H1 (cell line): ENCODE measurements at regions not wholly inside any gene's neighbourhood (a gene's known extent, or its start where the extent isn't known, plus 50 kb on each side); places are given as distances from the start of the nearest gene placed in this dataset.

Experiments
- CTCF ChIA-PET: fragments of 300-600 bp; sonication (Branson Sonifier 250); formaldehyde crosslinking; loops from one replicate; lab custom pipeline; 2021; ENCODE audit not compliant: partially characterized antibody; lab: Charles Lee
- POLR2A ChIA-PET: fragments of 300-600 bp; sonication (Branson Sonifier 250); formaldehyde crosslinking; loops from one replicate; lab custom pipeline; 2021; ENCODE audit warnings: inconsistent platforms; ENCODE audit not compliant: partially characterized antibody; lab: Charles Lee
- DNase-seq, 2 experiments: peaks; one replicate each; pipeline versions ENCODE4 v3.0.0 to v3.0.0-alpha.2; 2010 to 2022; ENCODE audit warnings: low spot score in 2 of 2, low read depth in 1 of 2, mixed read lengths in 1 of 2
- FAIRE-seq: peaks from 2 replicates; lab custom pipeline; 2011; peaks lifted over from hg19 to GRCh38; lab: Jason Lieb, UNC
- H2AFZ ChIP-seq: 2 replicates; pipeline ENCODE4 v1.8.1; 2012; ENCODE audit warnings: low read length, inconsistent platforms
- H2AK5ac ChIP-seq: 2 replicates; pipeline ENCODE4 v1.6.1; 2013; ENCODE audit warnings: low read depth, low read length
- H2BK120ac ChIP-seq: replicated peaks from 2 replicates; pipeline ENCODE3; 2013; ENCODE audit warnings: low read depth, low read length, inconsistent platforms
- H2BK12ac ChIP-seq: 2 replicates; pipeline ENCODE4 v1.6.1; 2013; ENCODE audit warnings: low read depth, low read length
- H2BK15ac ChIP-seq: 2 replicates; pipeline ENCODE4 v1.6.1; 2013; ENCODE audit warnings: low read length
- H2BK20ac ChIP-seq: 2 replicates; pipeline ENCODE4 v1.6.1; 2013; ENCODE audit warnings: low read length
- H2BK5ac ChIP-seq: 2 replicates; pipeline ENCODE4 v1.6.1; 2013; ENCODE audit warnings: low read depth, low read length
- H3K14ac ChIP-seq: 2 replicates; pipeline ENCODE4 v1.6.1; 2013; ENCODE audit warnings: inconsistent platforms; ENCODE audit not compliant: insufficient read length
- H3K18ac ChIP-seq: 2 replicates; pipeline ENCODE4 v1.6.1; 2013; ENCODE audit warnings: low read length; ENCODE audit errors: extremely low read depth
- H3K23ac ChIP-seq: 2 replicates; pipeline ENCODE4 v1.6.1; 2013; ENCODE audit warnings: inconsistent platforms; ENCODE audit not compliant: insufficient read length
- H3K23me2 ChIP-seq: 2 replicates; pipeline ENCODE4 v1.6.1; 2013; ENCODE audit warnings: low read depth, low read length
- H3K27ac ChIP-seq: 2 replicates; pipeline ENCODE4 v1.6.1; 2011; ENCODE audit warnings: low read depth, low read length, inconsistent platforms
- H3K27me3 ChIP-seq, 4 experiments: replicated peaks in 1 of 4; 1 replicate in 1 of 4; 2 replicates in 3 of 4; pipeline versions ENCODE4 v1.6.1 to v1.8.1; 2011 to 2013; ENCODE audit warnings: low read length in 3 of 4, mild to moderate bottlenecking in 3 of 4, inconsistent platforms in 2 of 4, mixed read lengths in 2 of 4, moderate library complexity in 1 of 4; ENCODE audit not compliant: control insufficient read depth in 3 of 4, insufficient read depth in 3 of 4; ENCODE audit errors: extremely low read depth in 1 of 4
- H3K36me3 ChIP-seq, 4 experiments: 2 replicates each; pipeline versions ENCODE4 v1.6.1 to v1.8.1; 2011 to 2013; ENCODE audit warnings: mild to moderate bottlenecking in 4 of 4, low read length in 3 of 4, moderate library complexity in 2 of 4, control low read depth in 1 of 4, inconsistent platforms in 1 of 4; ENCODE audit not compliant: insufficient read depth in 4 of 4, control insufficient read depth in 2 of 4
- H3K4ac ChIP-seq: replicated peaks from 2 replicates; pipeline ENCODE3; 2013; ENCODE audit warnings: low read length, low read depth, mixed read lengths, inconsistent platforms; ENCODE audit not compliant: insufficient read length
- H3K4me1 ChIP-seq, 4 experiments: replicated peaks in 1 of 4; 1 replicate in 1 of 4; 2 replicates in 3 of 4; pipeline versions ENCODE4 v1.6.1 to v1.8.1; 2011 to 2013; ENCODE audit warnings: low read length in 3 of 4, inconsistent platforms in 2 of 4, mixed read lengths in 1 of 4; ENCODE audit not compliant: insufficient read depth in 4 of 4, control insufficient read depth in 3 of 4
- H3K4me2 ChIP-seq, 2 experiments: 2 replicates each; pipeline versions ENCODE4 v1.6.1 to v1.8.1; 2011 to 2013; ENCODE audit warnings: low read depth in 2 of 2, low read length in 2 of 2, control low read depth in 1 of 2, inconsistent platforms in 1 of 2, mild to moderate bottlenecking in 1 of 2; ENCODE audit not compliant: insufficient read depth in 1 of 2
- H3K4me3 ChIP-seq, 4 experiments: fragments of 200-600, 300-600 bp in 1 of 4; sonication (generic), shearing (Covaris generic), sonication (Bioruptor Twin) in 1 of 4; 2 replicates each; pipeline versions ENCODE4 v1.5.1 to v1.8.1; 2011 to 2016; ENCODE audit warnings: low read length in 4 of 4, low read depth in 3 of 4, control low read depth in 2 of 4, inconsistent platforms in 2 of 4, mild to moderate bottlenecking in 2 of 4, mixed read lengths in 1 of 4, moderate library complexity in 1 of 4; ENCODE audit not compliant: insufficient read depth in 2 of 4; ENCODE audit errors: extremely low read depth in 1 of 4
- H3K56ac ChIP-seq: replicated peaks from 2 replicates; pipeline ENCODE3; 2013; ENCODE audit warnings: low read depth, mild to moderate bottlenecking, mixed read lengths, low read length, inconsistent platforms; ENCODE audit not compliant: insufficient read length
- H3K79me1 ChIP-seq: 2 replicates; pipeline ENCODE4 v1.6.1; 2013; ENCODE audit warnings: low read depth, low read length, control low read depth
- H3K79me2 ChIP-seq, 2 experiments: 2 replicates each; pipeline versions ENCODE4 v1.6.1 to v1.8.1; 2012 to 2013; ENCODE audit warnings: low read length in 2 of 2, mild to moderate bottlenecking in 2 of 2, inconsistent platforms in 1 of 2; ENCODE audit not compliant: insufficient read depth in 2 of 2, control insufficient read depth in 1 of 2
- H3K9ac ChIP-seq, 4 experiments: replicated peaks in 1 of 4; 1 replicate in 1 of 4; 2 replicates in 3 of 4; pipeline versions ENCODE4 v1.6.1 to v1.8.1; 2011 to 2013; ENCODE audit warnings: low read depth in 3 of 4, low read length in 3 of 4, control low read depth in 2 of 4, mild to moderate bottlenecking in 2 of 4, moderate library complexity in 2 of 4, inconsistent platforms in 1 of 4; ENCODE audit errors: extremely low read depth in 1 of 4
- H3K9me3 ChIP-seq, 2 experiments: 2 replicates each; pipeline versions ENCODE4 v1.6.1 to v1.8.1; 2012 to 2013; ENCODE audit warnings: mild to moderate bottlenecking in 2 of 2, moderate library complexity in 2 of 2, control low read depth in 1 of 2, inconsistent platforms in 1 of 2, low read depth in 1 of 2, low read length in 1 of 2, mixed read lengths in 1 of 2; ENCODE audit not compliant: insufficient read depth in 2 of 2
- H4K20me1 ChIP-seq, 2 experiments: replicated peaks in 1 of 2; 2 replicates each; pipeline versions ENCODE3 to v1.8.1; 2011 to 2013; ENCODE audit warnings: inconsistent platforms in 2 of 2, low read length in 2 of 2, mild to moderate bottlenecking in 1 of 2; ENCODE audit not compliant: insufficient read depth in 2 of 2, control insufficient read depth in 1 of 2
- H4K5ac ChIP-seq: 2 replicates; pipeline ENCODE4 v1.6.1; 2013; ENCODE audit warnings: low read length, low read depth, mixed read lengths, inconsistent platforms; ENCODE audit not compliant: insufficient read length
- H4K8ac ChIP-seq: 2 replicates; pipeline ENCODE4 v1.8.0; 2013; ENCODE audit warnings: mild to moderate bottlenecking, moderate library complexity, low read length, inconsistent platforms; ENCODE audit not compliant: insufficient read depth; ENCODE audit errors: extremely low read depth
- H4K91ac ChIP-seq: replicated peaks from 2 replicates; pipeline ENCODE3; 2013; ENCODE audit warnings: low read length, mixed read lengths, inconsistent platforms; ENCODE audit not compliant: insufficient read length
- CHD2 ChIP-seq: IDR thresholded peaks from 2 replicates; pipeline ENCODE4 v1.6.1; 2012; ENCODE audit warnings: low read length, improper control_type of control experiment
- JUN ChIP-seq: IDR thresholded peaks from 2 replicates; pipeline ENCODE4 v1.6.1; 2011; ENCODE audit warnings: low read depth, mild to moderate bottlenecking, improper control_type of control experiment, low read length
- RAD21 ChIP-seq, 2 experiments: IDR thresholded peaks in 1 of 2; conservative IDR thresholded peaks in 1 of 2; 2 replicates each; pipeline ENCODE4 v1.6.1; 2011; ENCODE audit warnings: low read depth in 2 of 2, low read length in 2 of 2, improper control_type of control experiment in 1 of 2, inconsistent platforms in 1 of 2, mild to moderate bottlenecking in 1 of 2, moderate library complexity in 1 of 2
- TCF12 ChIP-seq: IDR thresholded peaks from 2 replicates; pipeline ENCODE4 v1.6.1; 2011; ENCODE audit warnings: low read depth, mild to moderate bottlenecking, low read length
- YY1 ChIP-seq: IDR thresholded peaks from 2 replicates; pipeline ENCODE4 v1.6.1; 2011; ENCODE audit warnings: low read depth, mild to moderate bottlenecking, low read length
- ZNF274 ChIP-seq: IDR thresholded peaks from 2 replicates; pipeline ENCODE4 v1.7.0; 2012; ENCODE audit warnings: low read length, borderline replicate concordance; ENCODE audit errors: extremely low read depth
- WGBS, 2 experiments: shearing (Covaris generic) in 1 of 2; methylation state at CpG; one replicate each; pipeline versions ENCODE4 v1.1.6 to v1.1.7; 2013 to 2015; ENCODE audit warnings: low lambda C conversion rate in 2 of 2, mixed read lengths in 2 of 2, inconsistent platforms in 1 of 2, low coverage in 1 of 2, missing lambda C conversion rate in 1 of 2; ENCODE audit not compliant: insufficient replicate concordance in 2 of 2, insufficient coverage in 1 of 2, insufficient read length in 1 of 2; ENCODE audit errors: extremely low coverage in 1 of 2, missing lambda C conversion rate in 1 of 2; 5-methylcytosine and 5-hydroxymethylcytosine counted together
- TF ChIP-seq, protein P1 (sequence below): IDR thresholded peaks from 2 replicates; pipeline ENCODE4 v1.6.1; 2011; ENCODE audit warnings: low read depth, mild to moderate bottlenecking, low read length; ENCODE audit not compliant: insufficient read depth
- TF ChIP-seq, protein P2 (sequence below): IDR thresholded peaks from 2 replicates; pipeline ENCODE4 v1.6.1; 2012; ENCODE audit warnings: inconsistent platforms

DNA sequence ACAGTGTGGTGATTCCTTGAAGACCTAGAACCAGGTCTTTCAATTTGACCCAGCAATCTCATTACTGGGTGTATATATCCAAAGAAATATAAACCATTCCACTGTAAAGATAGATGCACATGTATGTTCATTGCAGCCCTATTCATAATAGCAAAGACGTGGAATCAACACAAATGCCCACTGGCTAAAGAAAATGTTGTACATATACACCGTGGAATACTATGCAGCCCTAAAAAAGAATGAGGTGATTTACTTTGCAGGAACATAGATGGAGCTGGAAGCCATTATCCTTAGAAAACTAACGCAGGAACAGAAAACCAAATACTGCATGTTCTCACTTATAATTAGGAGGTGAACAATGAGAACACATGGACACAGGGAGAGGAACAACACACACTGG lies 278.0 kb upstream of the KCND2 start:
- Histone ChIP-seq H3K36me3 (no peaks in the 10 kb centered on the region; a peak in 1 of 8 replicates), H3K18ac (no peak overlapping the region), H4K91ac (no peak overlapping the region), H3K4ac (no peak overlapping the region), H3K23ac (no peak overlapping the region), H2BK12ac (no peak overlapping the region), H3K23me2 (no peaks in the 10 kb centered on the region), H3K27ac (no peak overlapping the region), H4K20me1 (no peaks in the 10 kb centered on the region), H2AK5ac (no peak overlapping the region), H3K4me2 (no peak overlapping the region), H2BK15ac (no peak overlapping the region), H3K79me1 (no peaks in the 10 kb centered on the region), H4K5ac (no peak overlapping the region), H4K8ac (no peak overlapping the region), H3K4me1 (no peaks in the 10 kb centered on the region), H3K9ac (no peak overlapping the region), H2BK20ac (no peak overlapping the region), H3K27me3 (no peaks in the 10 kb centered on the region), H2BK5ac (no peak overlapping the region), H2AFZ (no peak overlapping the region), H3K4me3 (no peak overlapping the region), H3K79me2 (no peaks in the 10 kb centered on the region), H3K14ac (no peak overlapping the region), H3K56ac (no peak overlapping the region), H2BK120ac (no peak overlapping the region), H3K9me3 (no peaks in the 10 kb centered on the region; a peak in 1 of 4 replicates)
- DNase-seq: no peak
- POLR2A ChIA-PET: no interaction called here
- no peak for FAIRE-seq
- 84% methylated on average over 3 of the region's 3 CpGs; no CpG with 5 or more reads in 1 of the 2 experiments for WGBS, 2 experiments
- CTCF ChIA-PET: no interaction called here
- TF ChIP-seq, protein P1, sequence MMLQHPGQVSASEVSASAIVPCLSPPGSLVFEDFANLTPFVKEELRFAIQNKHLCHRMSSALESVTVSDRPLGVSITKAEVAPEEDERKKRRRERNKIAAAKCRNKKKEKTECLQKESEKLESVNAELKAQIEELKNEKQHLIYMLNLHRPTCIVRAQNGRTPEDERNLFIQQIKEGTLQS: no peak
- TF ChIP-seq, protein P2, sequence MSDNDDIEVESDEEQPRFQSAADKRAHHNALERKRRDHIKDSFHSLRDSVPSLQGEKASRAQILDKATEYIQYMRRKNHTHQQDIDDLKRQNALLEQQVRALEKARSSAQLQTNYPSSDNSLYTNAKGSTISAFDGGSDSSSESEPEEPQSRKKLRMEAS: no peak
- TF ChIP-seq RAD21 (IDR thresholded peaks at IDR 0.05 in 1 of 2, conservative IDR thresholded peaks at IDR 0.05 in 1 of 2; ENCODE audit: low read depth in 2 of 2, low read length in 2 of 2) (no peak), YY1 (no peak), JUN (no peak), TCF12 (no peak), ZNF274 (no peak), CHD2 (no peak)
